ENCODE measurements at regions not wholly inside any gene's neighbourhood (a gene's known extent, or its start where the extent isn't known, plus 50 kb on each side); places are given as distances from the start of the nearest gene placed in this dataset.
A peak's percentile ranks its signal among the peaks of the same experiment; 100 is the strongest.

DNA sequence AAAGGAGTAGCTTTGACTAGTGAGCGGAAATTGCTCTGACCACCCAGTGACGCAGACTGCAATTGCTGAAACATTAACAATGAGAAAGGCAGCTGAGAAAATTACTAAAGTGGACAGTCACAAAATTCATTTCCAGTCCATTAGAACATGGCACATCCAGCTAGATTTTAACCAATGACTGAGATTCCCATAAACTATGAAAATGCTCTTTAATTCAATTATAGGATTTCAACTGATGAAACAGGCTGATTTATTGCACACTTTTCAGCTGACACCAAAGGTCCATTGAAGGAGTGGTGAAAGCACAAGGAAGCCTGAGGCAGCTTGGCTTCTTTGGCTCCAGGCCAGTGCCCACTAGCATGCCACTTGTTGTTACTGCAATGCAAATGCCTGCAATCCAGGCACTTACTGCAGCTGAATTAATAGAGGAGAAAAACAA is 933.4 kb downstream of the SLITRK6 start:
- Histone ChIP-seq H3K27ac (no peak overlapping the region), H3K27me3 (no peaks in the 10 kb centered on the region), H3K9me3 (no peaks in the 10 kb centered on the region), H3K4me1 (no peaks in the 10 kb centered on the region), H3K36me3 (no peaks in the 10 kb centered on the region), H3K4me3 (no peak overlapping the region)
- 75 to 89% (median 81%) methylated on average over 2 of the region's 2 CpGs for WGBS, 5 donors
- no peak for TF ChIP-seq EP300 (IDR thresholded peaks at IDR 0.05)
- intact Hi-C loops (cut with DNase I; ENCODE audit: low total_unique reads), result no loop called here
- DNase-seq, result peak in 1 of 2 donors; percentile 47

- 69 to 81% (median 74%) methylated on average over 2 of the region's 2 CpGs for WGBS, 5 donors
- DNase-seq, result no peak
- no peaks in the 10 kb centered on the region for H3K27me3 ChIP-seq
- no peak for TF ChIP-seq POLR2AphosphoS5 (IDR thresholded peaks at IDR 0.05)
- TF ChIP-seq POLR2A (IDR thresholded peaks at IDR 0.05), result no peak
- no peak for TF ChIP-seq CTCF (IDR thresholded peaks at IDR 0.05)
- no peak for TF ChIP-seq EP300 (IDR thresholded peaks at IDR 0.05)
- H3K9me3 ChIP-seq, result no peaks in the 10 kb centered on the region
- no peaks in the 10 kb centered on the region for H3K36me3 ChIP-seq
- no peaks in the 10 kb centered on the region for H3K4me1 ChIP-seq
- H3K4me3 ChIP-seq, result no peak overlapping the region
- no peak overlapping the region for H3K27ac ChIP-seq
- intact Hi-C loops (cut with DNase I; ENCODE audit: low total_unique reads), result no loop called here
Measured at GRCh38 chr13:84864341-84864740, 934.9 kb downstream of the SLITRK6 start.

GRCh38 chr13:84847107-84847506 is 952.1 kb downstream of the SLITRK6 start:
- DNase-seq, result no peak
- WGBS, 5 donors, result 47 to 71% (median 57%) methylated on average over 1 of the region's 1 CpG
- H3K9me3 ChIP-seq, result no peaks in the 10 kb centered on the region
- H3K27ac ChIP-seq, result no peak overlapping the region
- H3K4me3 ChIP-seq, result no peak overlapping the region
- H3K4me1 ChIP-seq, result no peaks in the 10 kb centered on the region
- TF ChIP-seq CTCF (IDR thresholded peaks at IDR 0.05), result no peak
- no peaks in the 10 kb centered on the region for H3K36me3 ChIP-seq
- intact Hi-C loops (cut with DNase I; ENCODE audit: low total_unique reads), result no loop called here
- H3K27me3 ChIP-seq, result no peaks in the 10 kb centered on the region

- no peak for TF ChIP-seq POLR2A (IDR thresholded peaks at IDR 0.05)
- TF ChIP-seq POLR2AphosphoS5 (IDR thresholded peaks at IDR 0.05), result no peak
- TF ChIP-seq EP300 (IDR thresholded peaks at IDR 0.05), result no peak
- no peak for TF ChIP-seq CTCF (IDR thresholded peaks at IDR 0.05)
- no peaks in the 10 kb centered on the region for H3K4me1 ChIP-seq
Measured at GRCh38 chr13:84845907-84846619, 953.2 kb downstream of the SLITRK6 start.

GRCh38 chr13:84844473-84844872 is 954.7 kb downstream of the SLITRK6 start:
- DNase-seq, result peak in 1 of 2 donors; percentile 23
- intact Hi-C loops (cut with DNase I; ENCODE audit: low total_unique reads), result no loop called here
- no peak for TF ChIP-seq CTCF (IDR thresholded peaks at IDR 0.05)
- Histone ChIP-seq H3K27me3 (no peaks in the 10 kb centered on the region), H3K9me3 (no peaks in the 10 kb centered on the region), H3K4me1 (no peaks in the 10 kb centered on the region), H3K27ac (no peak overlapping the region), H3K36me3 (no peaks in the 10 kb centered on the region), H3K4me3 (no peak overlapping the region)
- 18 to 34% (median 28%) methylated on average over 1 of the region's 1 CpG for WGBS, 5 donors

More at GRCh38 chr13:84845907-84846619, 953.2 kb downstream of the SLITRK6 start:
- 41 to 53% (median 46%) methylated on average over 4 of the region's 4 CpGs for WGBS, 5 donors
- H3K36me3 ChIP-seq, result no peaks in the 10 kb centered on the region
- no peaks in the 10 kb centered on the region for H3K27me3 ChIP-seq
- no peak for DNase-seq
- no peak overlapping the region for H3K4me3 ChIP-seq
- intact Hi-C loops (cut with DNase I; ENCODE audit: low total_unique reads), result no loop called here
- H3K27ac ChIP-seq, result no peak overlapping the region
- no peaks in the 10 kb centered on the region for H3K9me3 ChIP-seq

Measured in stomach (tissue), 8 donors.